OCI-LY7 (cell line): ENCODE measurements at regions not wholly inside any gene's neighbourhood (a gene's known extent, or its start where the extent isn't known, plus 50 kb on each side); places are given as distances from the start of the nearest gene placed in this dataset.

Source experiments
- BruUV-seq: library from RNA; stranded (reverse); fragments of 400-500 nt; replicated peaks from 2 replicates; lab custom pipeline; 2021; lab: Mats Ljungman, UMichigan
- CTCF ChIA-PET: fragments of 300-600 bp; sonication (Branson Sonifier 250); formaldehyde crosslinking; loops from one replicate; lab custom pipeline; 2022; ENCODE audit warnings: antibody characterized with exemption; ENCODE audit not compliant: unreplicated experiment; lab: Charles Lee
- POLR2A ChIA-PET: fragments of 300-600 bp; sonication (Branson Sonifier 250); formaldehyde crosslinking; loops from one replicate; lab custom pipeline; 2022; ENCODE audit warnings: antibody characterized with exemption; lab: Charles Lee
- DNase-seq: peaks from one replicate; pipeline ENCODE4 v3.0.0-alpha.2; 2015; ENCODE audit warnings: low spot score
- H2AFZ ChIP-seq: fragments of 200-600 bp; sonication (generic), shearing (Covaris generic); 2 replicates; pipeline ENCODE4 v1.6.1; 2014; ENCODE audit warnings: mild to moderate bottlenecking, antibody characterized with exemption, low read length, moderate library complexity
- H3K27ac ChIP-seq: fragments of 200-600 bp; sonication (generic); 2 replicates; pipeline ENCODE4 v1.5.1; 2014; ENCODE audit warnings: mixed run types, low read depth, mild to moderate bottlenecking, moderate library complexity, low read length, inconsistent platforms; ENCODE audit not compliant: poor library complexity, severe bottlenecking
- H3K36me3 ChIP-seq: fragments of 200-600 bp; sonication (generic); 2 replicates; pipeline ENCODE4 v1.6.1; 2014; ENCODE audit warnings: mild to moderate bottlenecking, antibody characterized with exemption, low read length, moderate library complexity, mixed read lengths; ENCODE audit not compliant: insufficient read depth
- H3K4me1 ChIP-seq: fragments of 200-600 bp; sonication (generic); 2 replicates; pipeline ENCODE4 v1.5.1; 2014; ENCODE audit warnings: mild to moderate bottlenecking, low read length; ENCODE audit not compliant: insufficient read depth, poor library complexity, severe bottlenecking
- H3K4me2 ChIP-seq: fragments of 200-600 bp; sonication (generic); 2 replicates; pipeline ENCODE4 v1.6.1; 2014; ENCODE audit warnings: mild to moderate bottlenecking, low read length
- H3K4me3 ChIP-seq: fragments of 200-600 bp; sonication (generic); 2 replicates; pipeline ENCODE4 v1.5.1; 2014; ENCODE audit warnings: mild to moderate bottlenecking, low read depth, low read length; ENCODE audit not compliant: poor library complexity, severe bottlenecking
- H3K79me2 ChIP-seq: fragments of 200-600 bp; sonication (generic); 2 replicates; pipeline ENCODE4 v1.6.1; 2016; ENCODE audit warnings: low read depth, mild to moderate bottlenecking, low read length, moderate library complexity, mixed read lengths; ENCODE audit not compliant: insufficient read depth
- H3K9me2 ChIP-seq: fragments of 200-600 bp; sonication (generic); 2 replicates; pipeline ENCODE4 v1.6.1; 2016; ENCODE audit warnings: mild to moderate bottlenecking, low read length, mixed read lengths; ENCODE audit not compliant: insufficient read depth
- H3K9me3 ChIP-seq: fragments of 200-600 bp; sonication (generic); 2 replicates; pipeline ENCODE4 v1.6.1; 2014; ENCODE audit warnings: mild to moderate bottlenecking, mixed run types, low read length, mixed read lengths
- H4K20me1 ChIP-seq: fragments of 200-600 bp; sonication (generic); 2 replicates; pipeline ENCODE4 v1.6.1; 2014; ENCODE audit warnings: mild to moderate bottlenecking, antibody characterized with exemption, low read length, moderate library complexity, mixed read lengths; ENCODE audit not compliant: insufficient read depth
- EZH2phosphoT487 ChIP-seq: fragments of 200-600 bp; sonication (generic); IDR thresholded peaks from 2 replicates; pipeline ENCODE4 v1.6.1; 2018; ENCODE audit warnings: low read depth, borderline replicate concordance, mild to moderate bottlenecking, mixed run types, antibody characterized with exemption, low read length, moderate library complexity, mixed read lengths
- intact Hi-C: fragments of 100-400 bp; cut with micrococcal nuclease; formaldehyde crosslinking; loops from one replicate; pipeline ENCODE4 v1.10.0; 2022; ENCODE audit not compliant: unreplicated experiment
- TF ChIP-seq, protein P1 (sequence below): fragments of 200-600 bp; sonication (generic); conservative IDR thresholded peaks from 2 replicates; pipeline ENCODE4 v1.5.1; 2014; ENCODE audit warnings: mild to moderate bottlenecking, antibody characterized with exemption, low read length, moderate library complexity, mixed read lengths

DNA sequence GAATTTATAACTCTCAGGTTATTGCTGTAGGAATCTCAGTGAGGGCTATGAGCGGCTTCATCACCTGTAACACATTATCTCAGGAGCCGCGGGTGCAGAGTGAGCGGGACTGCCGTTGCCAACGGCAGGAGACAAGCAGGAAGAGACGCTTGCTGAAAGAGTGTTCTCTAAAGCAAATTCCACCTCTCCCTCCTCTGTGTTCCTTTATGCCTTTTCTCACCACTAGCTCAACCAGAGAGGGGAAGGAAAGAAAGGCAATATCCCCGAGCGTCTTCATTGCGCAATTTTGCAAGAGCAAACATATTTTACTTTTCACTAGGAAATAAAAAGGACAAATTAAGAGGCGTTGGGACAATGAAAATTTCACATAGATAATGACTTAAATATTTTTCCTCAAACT, 185.2 kb upstream of the EXOC2 start:
- Histone ChIP-seq H3K27ac (no peak overlapping the region), H3K9me3 (no peaks in the 10 kb centered on the region), H2AFZ (no peak overlapping the region), H3K79me2 (no peaks in the 10 kb centered on the region), H4K20me1 (no peaks in the 10 kb centered on the region), H3K4me3 (no peak overlapping the region), H3K4me2 (no peak overlapping the region), H3K4me1 (no peaks in the 10 kb centered on the region), H3K36me3 (no peaks in the 10 kb centered on the region), H3K9me2 (no peaks in the 10 kb centered on the region)
- POLR2A ChIA-PET = no interaction called here
- intact Hi-C loops = no loop called here
- TF ChIP-seq EZH2phosphoT487 = no peak
- TF ChIP-seq, protein P1, sequence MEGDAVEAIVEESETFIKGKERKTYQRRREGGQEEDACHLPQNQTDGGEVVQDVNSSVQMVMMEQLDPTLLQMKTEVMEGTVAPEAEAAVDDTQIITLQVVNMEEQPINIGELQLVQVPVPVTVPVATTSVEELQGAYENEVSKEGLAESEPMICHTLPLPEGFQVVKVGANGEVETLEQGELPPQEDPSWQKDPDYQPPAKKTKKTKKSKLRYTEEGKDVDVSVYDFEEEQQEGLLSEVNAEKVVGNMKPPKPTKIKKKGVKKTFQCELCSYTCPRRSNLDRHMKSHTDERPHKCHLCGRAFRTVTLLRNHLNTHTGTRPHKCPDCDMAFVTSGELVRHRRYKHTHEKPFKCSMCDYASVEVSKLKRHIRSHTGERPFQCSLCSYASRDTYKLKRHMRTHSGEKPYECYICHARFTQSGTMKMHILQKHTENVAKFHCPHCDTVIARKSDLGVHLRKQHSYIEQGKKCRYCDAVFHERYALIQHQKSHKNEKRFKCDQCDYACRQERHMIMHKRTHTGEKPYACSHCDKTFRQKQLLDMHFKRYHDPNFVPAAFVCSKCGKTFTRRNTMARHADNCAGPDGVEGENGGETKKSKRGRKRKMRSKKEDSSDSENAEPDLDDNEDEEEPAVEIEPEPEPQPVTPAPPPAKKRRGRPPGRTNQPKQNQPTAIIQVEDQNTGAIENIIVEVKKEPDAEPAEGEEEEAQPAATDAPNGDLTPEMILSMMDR = no peak
- BruUV-seq = no TSS peak
- CTCF ChIA-PET = no interaction called here
- DNase-seq = no peak

DNA sequence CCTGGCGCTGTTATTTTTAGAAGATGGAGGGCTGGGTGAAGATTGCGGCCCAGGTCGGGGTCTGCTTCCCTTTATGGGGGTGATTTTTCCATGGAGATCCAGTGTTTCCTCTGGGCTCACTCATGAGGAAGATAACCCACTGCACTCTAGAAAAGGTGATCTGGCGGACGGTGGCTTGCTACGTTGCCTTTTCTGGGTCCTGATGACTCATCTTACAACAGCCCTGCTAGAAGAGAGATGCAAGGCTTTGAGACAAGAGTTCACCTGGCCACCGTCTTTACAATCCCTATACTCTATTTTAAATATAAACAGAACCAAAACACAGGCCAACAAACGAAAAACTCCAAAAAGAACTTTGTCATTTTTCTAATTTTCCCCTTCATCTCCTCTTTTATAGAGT, 182.1 kb upstream of the EXOC2 start:
- ChIA-PET CTCF (no interaction called here), POLR2A (no interaction called here)
- BruUV-seq = no TSS peak
- no peaks in the 10 kb centered on the region for H4K20me1 ChIP-seq
- no peak overlapping the region for H3K4me2 ChIP-seq
- no peak overlapping the region for H3K27ac ChIP-seq
- no peaks in the 10 kb centered on the region for H3K9me2 ChIP-seq
- H3K4me1 ChIP-seq = no peaks in the 10 kb centered on the region
- DNase-seq = no peak
- H2AFZ ChIP-seq = no peak overlapping the region
- H3K79me2 ChIP-seq = no peaks in the 10 kb centered on the region
- H3K36me3 ChIP-seq = no peaks in the 10 kb centered on the region
- TF ChIP-seq, protein P1 = no peak
- no peak for TF ChIP-seq EZH2phosphoT487
- H3K4me3 ChIP-seq = no peak overlapping the region
- H3K9me3 ChIP-seq = no peaks in the 10 kb centered on the region
- intact Hi-C loops = no loop called here

DNA sequence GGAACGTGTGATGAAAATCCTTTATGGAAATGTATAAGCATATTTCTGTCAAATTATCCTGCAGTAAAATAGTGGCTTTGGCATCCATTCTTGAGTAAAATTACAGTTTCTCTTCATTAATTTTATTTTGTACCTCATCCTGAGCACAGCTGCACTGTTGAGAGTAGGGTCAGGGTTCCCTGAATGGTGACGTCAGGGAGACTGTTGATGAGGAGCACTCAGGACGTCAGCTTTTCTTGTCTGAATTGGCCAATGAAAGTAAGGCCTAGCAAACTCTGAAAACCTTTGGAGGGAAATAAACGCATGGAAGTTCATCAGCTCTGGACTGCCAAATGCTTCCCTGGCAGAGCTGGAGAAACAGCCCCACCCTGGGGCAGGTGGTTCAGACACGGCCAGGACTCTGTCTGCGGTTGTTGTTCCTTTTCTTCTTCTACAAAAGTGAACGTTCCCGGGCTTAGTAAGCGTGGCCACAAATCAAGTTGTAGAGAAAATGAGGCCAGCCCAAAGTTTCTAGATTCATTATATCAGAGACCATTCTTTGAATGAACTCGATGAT, 179.7 kb upstream of the EXOC2 start:
- Histone ChIP-seq H3K27ac (no peak overlapping the region), H3K9me3 (no peaks in the 10 kb centered on the region), H3K79me2 (no peaks in the 10 kb centered on the region), H3K4me2 (no peak overlapping the region), H2AFZ (no peak overlapping the region), H3K36me3 (no peaks in the 10 kb centered on the region), H3K4me1 (no peaks in the 10 kb centered on the region), H3K4me3 (no peak overlapping the region), H4K20me1 (no peaks in the 10 kb centered on the region), H3K9me2 (no peaks in the 10 kb centered on the region)
- intact Hi-C loops = no loop called here
- CTCF ChIA-PET = no interaction called here
- no peak for DNase-seq
- TF ChIP-seq, protein P1 = no peak
- TF ChIP-seq EZH2phosphoT487 = no peak
- POLR2A ChIA-PET = no interaction called here
- no TSS peak for BruUV-seq
